A673 (cell line): ENCODE measurements at regions not wholly inside any gene's neighbourhood (a gene's known extent, or its start where the extent isn't known, plus 50 kb on each side); places are given as distances from the start of the nearest gene placed in this dataset.

Experiments
- BruUV-seq: library from RNA; stranded (reverse); fragments of 400-500 nt; replicated peaks from 2 replicates; lab custom pipeline; 2021; lab: Mats Ljungman, UMichigan
- CTCF ChIA-PET: fragments of 300-600 bp; sonication (Branson Sonifier 250); formaldehyde crosslinking; loops from one replicate; lab custom pipeline; 2022; ENCODE audit warnings: antibody characterized with exemption; lab: Charles Lee
- POLR2A ChIA-PET: fragments of 300-600 bp; sonication (Branson Sonifier 250); formaldehyde crosslinking; loops from one replicate; lab custom pipeline; 2022; ENCODE audit warnings: antibody characterized with exemption; ENCODE audit not compliant: low non-redundant PET; lab: Charles Lee
- DNase-seq: peaks from one replicate; pipeline ENCODE4 v3.0.0-alpha.2; 2015; ENCODE audit warnings: low spot score
- H3K27ac ChIP-seq: fragments of 200-600 bp; sonication (generic); 2 replicates; pipeline ENCODE4 v1.5.1; 2016; ENCODE audit warnings: mixed run types, low read depth, mild to moderate bottlenecking, mixed read lengths, antibody characterized with exemption, low read length; ENCODE audit not compliant: poor library complexity, severe bottlenecking
- H3K27me3 ChIP-seq: fragments of 200-600 bp; sonication (generic); replicated peaks from 2 replicates; pipeline ENCODE4 v1.6.1; 2017; ENCODE audit warnings: mixed run types, low read depth, mild to moderate bottlenecking, mixed read lengths, antibody characterized with exemption, low read length; ENCODE audit not compliant: insufficient read depth, poor library complexity
- H3K36me3 ChIP-seq: fragments of 200-600 bp; sonication (generic); 2 replicates; pipeline ENCODE4 v1.6.1; 2016; ENCODE audit warnings: mixed run types, mild to moderate bottlenecking, mixed read lengths, antibody characterized with exemption, low read length; ENCODE audit not compliant: insufficient read depth, poor library complexity, severe bottlenecking
- H3K4me1 ChIP-seq: fragments of 200-600 bp; sonication (generic); 2 replicates; pipeline ENCODE4 v1.6.1; 2017; ENCODE audit warnings: mixed run types, mild to moderate bottlenecking, mixed read lengths, antibody characterized with exemption, low read length; ENCODE audit not compliant: insufficient read depth, poor library complexity, severe bottlenecking
- H3K4me3 ChIP-seq: fragments of 200-600 bp; sonication (generic); 2 replicates; pipeline ENCODE4 v1.5.1; 2016; ENCODE audit warnings: low read depth, mixed run types, mild to moderate bottlenecking, mixed read lengths, low read length; ENCODE audit not compliant: poor library complexity, severe bottlenecking
- H3K9me3 ChIP-seq: fragments of 200-600 bp; sonication (generic); 2 replicates; pipeline ENCODE4 v1.6.1; 2016; ENCODE audit warnings: mixed run types, low read depth, mild to moderate bottlenecking, mixed read lengths, antibody characterized with exemption, low read length; ENCODE audit not compliant: poor library complexity, severe bottlenecking
- EZH2 ChIP-seq: fragments of 200-600 bp; sonication (generic); IDR thresholded peaks from 2 replicates; pipeline ENCODE4 v1.6.1; 2017; ENCODE audit warnings: borderline replicate concordance, low read depth, mild to moderate bottlenecking, mixed read lengths, antibody characterized with exemption, low read length; ENCODE audit not compliant: poor library complexity, severe bottlenecking
- intact Hi-C: fragments of 100-400 bp; cut with micrococcal nuclease; formaldehyde crosslinking; loops from one replicate; pipeline ENCODE4 v1.10.0; 2022; ENCODE audit not compliant: unreplicated experiment
- TF ChIP-seq, protein P1 (sequence below): fragments of 300-800, 200-600 bp; sonication (generic); conservative IDR thresholded peaks from 2 replicates; pipeline ENCODE4 v1.5.1; 2017; ENCODE audit warnings: low read depth, mild to moderate bottlenecking, antibody characterized with exemption, low read length, moderate library complexity, mixed read lengths

DNA sequence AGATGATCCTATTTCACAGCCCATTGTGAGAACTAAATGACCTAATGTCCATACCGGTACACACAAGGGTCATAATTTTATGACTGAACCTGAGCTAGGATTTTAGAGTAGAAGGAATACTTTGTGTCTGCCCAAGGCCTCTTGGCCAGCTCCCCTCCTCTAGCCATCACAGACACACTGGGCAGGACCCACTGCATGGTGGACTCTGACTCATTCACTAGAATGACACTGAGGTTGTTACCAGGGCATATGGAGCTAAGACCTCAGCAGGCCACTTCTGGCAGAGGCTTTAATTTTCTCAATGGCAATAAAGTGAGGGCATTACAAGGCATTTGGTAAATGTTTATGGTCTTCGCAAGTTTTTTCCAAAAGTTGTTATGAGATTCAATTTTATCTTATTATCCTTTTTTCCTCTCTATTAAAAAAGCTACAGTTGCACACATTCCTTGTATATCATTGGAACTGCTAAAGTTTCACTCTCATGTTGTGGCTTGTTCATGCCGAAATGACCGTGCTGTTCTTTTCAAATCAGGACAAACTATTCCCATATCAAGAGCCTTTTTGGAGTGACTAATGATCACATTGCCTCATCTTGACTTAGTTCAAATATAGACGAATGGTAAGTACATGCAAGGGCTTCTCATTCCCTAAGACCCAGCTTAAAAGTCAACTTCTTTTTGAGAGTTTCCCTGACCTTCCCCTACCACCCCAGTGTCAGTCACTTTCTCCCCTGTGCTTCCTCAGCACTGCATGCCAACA is 595.7 kb downstream of the ACTL7B start:
- no peak for DNase-seq
- intact Hi-C loops = no loop called here
- Histone ChIP-seq H3K9me3 (no peaks in the 10 kb centered on the region), H3K27me3 (no peaks in the 10 kb centered on the region), H3K27ac (no peak overlapping the region), H3K4me1 (no peaks in the 10 kb centered on the region), H3K36me3 (no peaks in the 10 kb centered on the region), H3K4me3 (no peak overlapping the region)
- POLR2A ChIA-PET = no interaction called here
- TF ChIP-seq EZH2 = no peak
- TF ChIP-seq, protein P1, sequence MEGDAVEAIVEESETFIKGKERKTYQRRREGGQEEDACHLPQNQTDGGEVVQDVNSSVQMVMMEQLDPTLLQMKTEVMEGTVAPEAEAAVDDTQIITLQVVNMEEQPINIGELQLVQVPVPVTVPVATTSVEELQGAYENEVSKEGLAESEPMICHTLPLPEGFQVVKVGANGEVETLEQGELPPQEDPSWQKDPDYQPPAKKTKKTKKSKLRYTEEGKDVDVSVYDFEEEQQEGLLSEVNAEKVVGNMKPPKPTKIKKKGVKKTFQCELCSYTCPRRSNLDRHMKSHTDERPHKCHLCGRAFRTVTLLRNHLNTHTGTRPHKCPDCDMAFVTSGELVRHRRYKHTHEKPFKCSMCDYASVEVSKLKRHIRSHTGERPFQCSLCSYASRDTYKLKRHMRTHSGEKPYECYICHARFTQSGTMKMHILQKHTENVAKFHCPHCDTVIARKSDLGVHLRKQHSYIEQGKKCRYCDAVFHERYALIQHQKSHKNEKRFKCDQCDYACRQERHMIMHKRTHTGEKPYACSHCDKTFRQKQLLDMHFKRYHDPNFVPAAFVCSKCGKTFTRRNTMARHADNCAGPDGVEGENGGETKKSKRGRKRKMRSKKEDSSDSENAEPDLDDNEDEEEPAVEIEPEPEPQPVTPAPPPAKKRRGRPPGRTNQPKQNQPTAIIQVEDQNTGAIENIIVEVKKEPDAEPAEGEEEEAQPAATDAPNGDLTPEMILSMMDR = no peak
- CTCF ChIA-PET = no interaction called here
- no TSS peak for BruUV-seq

DNA sequence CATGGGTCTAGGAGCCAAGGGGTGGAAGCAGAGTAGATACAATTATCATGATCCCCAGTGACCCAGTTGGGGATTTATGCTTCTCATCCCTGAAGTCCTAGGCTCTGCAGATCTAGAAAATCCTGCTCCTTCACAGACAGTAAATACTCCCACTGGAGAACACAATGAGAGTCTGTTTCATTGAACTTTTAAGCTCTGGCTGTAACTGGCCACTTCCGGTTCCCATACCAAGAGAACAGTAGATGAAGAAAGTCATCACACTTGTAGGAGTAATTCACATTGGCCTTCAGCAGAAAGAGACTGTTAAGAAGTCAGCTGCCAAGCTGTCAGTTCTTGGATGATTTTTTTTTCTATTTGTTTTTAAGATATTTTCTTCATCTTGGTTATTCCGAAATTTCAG is 597.1 kb downstream of the ACTL7B start:
- Histone ChIP-seq H3K4me3 (no peak overlapping the region), H3K27ac (no peak overlapping the region), H3K9me3 (no peaks in the 10 kb centered on the region), H3K4me1 (no peaks in the 10 kb centered on the region), H3K36me3 (no peaks in the 10 kb centered on the region), H3K27me3 (no peaks in the 10 kb centered on the region)
- intact Hi-C loops = no loop called here
- DNase-seq = no peak
- BruUV-seq = no TSS peak
- TF ChIP-seq EZH2 = no peak
- TF ChIP-seq, protein P1 = no peak
- ChIA-PET POLR2A (no interaction called here), CTCF (no interaction called here)

DNA sequence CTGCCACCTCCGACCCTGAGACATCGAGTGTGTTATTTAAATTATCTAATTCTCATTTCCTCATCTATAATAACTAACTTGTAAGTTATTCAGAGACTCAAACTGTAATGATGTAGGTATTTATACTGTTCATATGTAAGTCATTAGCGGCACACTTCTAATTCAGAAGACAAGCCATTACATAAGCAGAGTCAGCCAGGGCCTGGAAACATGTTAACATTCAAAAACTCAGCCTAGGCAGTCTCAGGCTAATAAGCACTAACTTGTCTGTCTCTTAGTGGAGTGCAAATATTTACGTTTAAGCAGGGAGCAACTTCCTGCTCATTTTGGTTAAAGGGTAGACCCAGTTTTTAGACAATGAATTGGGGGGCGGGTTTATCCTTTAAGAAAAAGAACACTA is 598.4 kb downstream of the ACTL7B start:
- intact Hi-C loops = no loop called here
- no peaks in the 10 kb centered on the region for H3K36me3 ChIP-seq
- DNase-seq = no peak
- no peaks in the 10 kb centered on the region for H3K4me1 ChIP-seq
- TF ChIP-seq EZH2 = no peak
- TF ChIP-seq, protein P1 = no peak
- H3K9me3 ChIP-seq = no peaks in the 10 kb centered on the region
- no peaks in the 10 kb centered on the region for H3K27me3 ChIP-seq
- H3K27ac ChIP-seq = no peak overlapping the region
- ChIA-PET CTCF (no interaction called here), POLR2A (no interaction called here)
- H3K4me3 ChIP-seq = no peak overlapping the region
- no TSS peak for BruUV-seq
